Right lobe of liver (tissue), 4 donors: ENCODE measurements at regions not wholly inside any gene's neighbourhood (a gene's known extent, or its start where the extent isn't known, plus 50 kb on each side); places are given as distances from the start of the nearest gene placed in this dataset.

Experiments
- CTCF ChIP-seq, 4 donors: fragments of 200-600 bp in 3 of 4; fragments of 450-650 bp in 1 of 4; IDR thresholded peaks; one replicate each; pipeline versions ENCODE4 v1.5.1 to v1.8.0; 2016 to 2022; ENCODE audit warnings: antibody characterized with exemption in 4 of 4, mild to moderate bottlenecking in 2 of 4
- POLR2A ChIP-seq: fragments of 450-650 bp; IDR thresholded peaks from one replicate; pipeline ENCODE4 v1.6.1; 2017; ENCODE audit warnings: antibody characterized with exemption, mild to moderate bottlenecking
- donor health status: DM: no; HTN: no; CAD: no.
- donor health status: DM: no; HTN: no; CAD: no.
- donor health status: DM: no; HTN: yes; CAD: no.

- TF ChIP-seq CTCF (IDR thresholded peaks at IDR 0.05) (no peak), POLR2A (no peak)
Measured at GRCh38 chr3:182212479-182213076, 500.9 kb downstream of the SOX2 start.
